ENCODE measurements at regions not wholly inside any gene's neighbourhood (a gene's known extent, or its start where the extent isn't known, plus 50 kb on each side); places are given as distances from the start of the nearest gene placed in this dataset.
"Not testable (repeated sequence)": the region's sequence is repeated elsewhere in the genome, so short reads cannot be mapped to it uniquely, and the experiment has no call there.

DNA sequence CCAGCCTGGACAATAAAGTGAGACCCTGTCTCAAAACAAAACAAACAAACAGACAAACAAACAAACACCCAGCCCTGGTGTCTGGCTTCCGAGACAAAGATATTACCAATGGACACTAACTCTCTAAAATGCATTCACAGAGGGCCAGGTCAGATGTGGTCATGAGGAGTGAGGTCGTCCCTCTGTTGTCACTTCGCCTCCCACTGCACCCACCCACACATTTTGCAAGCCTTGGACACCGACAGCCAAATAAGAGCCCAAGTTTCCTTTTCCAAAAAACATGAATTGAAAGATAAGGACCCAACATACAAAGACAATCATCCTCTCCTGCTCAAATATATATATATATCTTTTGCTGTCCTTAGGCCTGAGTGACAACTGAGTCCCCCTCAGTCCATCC is 319.9 kb downstream of the TSN start:
- no peak for DNase-seq

DNA sequence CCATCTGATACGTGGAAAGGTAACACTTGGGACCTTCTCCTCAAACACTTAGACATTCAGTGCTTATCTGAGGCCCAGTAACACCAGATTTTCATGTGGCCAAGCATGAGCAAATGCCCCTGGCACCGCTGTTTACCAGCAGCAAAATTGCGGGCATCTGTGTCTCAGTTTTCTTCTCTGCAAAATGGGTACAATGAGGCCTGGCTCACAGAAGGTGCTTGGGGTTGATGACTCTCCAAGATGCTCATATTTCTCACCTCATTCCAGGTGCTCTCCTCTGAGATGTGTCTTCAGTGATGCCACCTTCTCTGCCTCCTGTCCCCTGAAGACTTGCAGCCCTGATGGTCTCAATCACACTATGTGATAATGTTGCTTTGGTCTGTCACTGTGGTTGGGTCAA is 321.7 kb downstream of the TSN start:
- DNase-seq: no peak

DNA sequence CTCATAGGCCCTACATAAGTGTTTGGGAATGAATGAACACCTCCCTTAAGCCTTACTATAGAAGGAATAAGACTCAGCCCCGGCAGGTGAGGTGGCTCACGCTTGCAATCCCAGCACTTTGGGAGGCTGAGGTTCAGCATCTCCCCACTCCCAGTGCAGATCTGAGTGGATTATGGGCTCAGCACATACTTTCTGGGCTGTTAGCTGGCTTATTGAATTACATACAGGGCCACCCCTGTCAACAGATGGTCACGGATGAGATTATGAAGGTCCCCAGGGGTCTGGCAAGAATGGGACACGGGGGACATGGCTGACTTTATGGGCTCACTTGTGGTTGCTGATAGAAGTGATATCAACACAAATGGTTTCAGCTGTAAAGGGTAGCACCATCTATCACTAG is 322.3 kb downstream of the TSN start:
- no peak for DNase-seq

- DNase-seq: no peak
Observed at GRCh38 chr2:122078451-122078850, 323.0 kb downstream of the TSN start.

DNA sequence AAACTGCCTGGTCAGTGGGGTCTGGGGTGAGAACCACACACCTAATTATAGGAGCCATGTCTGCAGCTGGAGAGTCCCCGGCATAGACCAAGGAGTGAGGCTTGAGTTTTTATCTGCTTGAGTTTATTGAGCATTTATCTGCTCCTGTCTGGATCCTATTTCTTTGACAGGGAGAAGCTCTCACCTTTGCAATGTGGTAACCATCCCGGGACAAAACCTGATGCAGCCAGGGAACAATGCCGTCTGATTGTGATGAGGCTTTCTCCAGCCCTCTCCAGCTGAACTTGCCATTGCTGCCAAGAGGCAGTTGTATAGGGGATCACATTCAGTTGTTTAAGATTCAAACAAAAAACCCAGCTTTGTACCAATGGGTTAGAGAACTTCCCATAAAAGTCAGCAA is 324.4 kb downstream of the TSN start:
- no peak for DNase-seq

- DNase-seq: no peak
Observed at GRCh38 chr2:122080316-122080715, 324.9 kb downstream of the TSN start.

- DNase-seq: no peak
Observed at GRCh38 chr2:122080871-122081270, 325.4 kb downstream of the TSN start.

DNA sequence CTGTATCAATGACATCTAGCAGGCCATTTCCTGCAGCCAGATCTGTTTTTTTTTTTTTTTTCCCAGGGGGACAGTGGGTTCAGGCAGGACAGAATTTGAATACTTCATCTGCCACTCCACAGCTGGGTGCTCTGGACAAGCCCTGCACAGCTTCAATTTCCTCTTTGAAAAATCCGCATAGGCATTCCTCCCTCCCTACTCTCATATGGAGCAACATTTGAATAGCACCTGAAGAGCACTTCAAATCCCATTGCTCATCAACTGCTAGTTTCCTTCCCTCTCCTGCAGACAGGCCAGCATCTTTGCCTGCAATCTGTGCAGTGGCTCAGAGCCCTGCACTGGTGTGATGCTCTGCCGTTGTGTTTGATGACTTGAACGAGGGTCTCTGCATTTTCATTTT is 326.3 kb downstream of the TSN start:
- DNase-seq: no peak

- DNase-seq: no peak
Observed at GRCh38 chr2:122083256-122084048, 328.0 kb downstream of the TSN start.

DNA sequence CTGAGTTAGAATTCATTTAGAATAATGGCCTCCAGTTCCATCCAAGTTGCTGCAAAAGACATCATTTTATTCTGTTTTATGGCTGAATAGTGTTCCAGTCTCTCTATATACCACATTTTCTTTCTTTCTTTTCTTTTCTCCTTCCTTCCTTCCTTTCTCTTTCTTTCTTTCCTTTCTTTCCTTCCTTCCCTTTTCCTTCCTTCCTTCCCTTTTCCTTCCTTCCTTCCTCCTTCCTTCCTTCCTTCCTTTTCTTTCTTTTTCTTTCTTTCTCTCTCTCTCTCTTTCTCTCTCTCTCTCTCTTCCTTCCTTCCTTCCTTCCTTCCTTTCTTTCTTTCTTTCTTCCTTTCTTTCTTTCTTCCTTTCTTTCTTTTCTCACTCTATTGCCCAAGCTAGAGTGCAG is 330.2 kb downstream of the TSN start:
- not testable (repeated sequence) for DNase-seq

DNA sequence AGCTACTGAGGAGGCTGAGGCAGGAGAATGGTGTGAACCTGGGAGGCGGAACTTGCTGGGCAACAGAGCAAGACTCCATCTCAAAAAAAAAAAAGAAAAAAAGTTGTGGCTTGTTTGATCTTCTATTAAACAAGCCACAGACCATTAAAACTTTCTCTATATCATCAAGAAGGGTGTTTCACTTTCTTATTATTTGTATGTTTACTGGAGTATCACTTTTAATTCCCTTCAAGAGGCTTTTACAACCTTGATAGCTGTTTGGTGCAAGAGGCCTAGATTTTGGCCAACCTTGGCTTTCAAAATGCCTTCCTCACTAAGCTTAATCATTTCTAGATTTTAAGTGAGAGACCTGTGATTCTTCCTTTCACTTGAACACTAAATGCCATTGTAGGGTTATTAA is 339.1 kb downstream of the TSN start:
- DNase-seq: no peak

GRCh38 chr2:122096761-122097160 is 341.3 kb downstream of the TSN start:
- DNase-seq: no peak

GRCh38 chr2:122098306-122098705 is 342.9 kb downstream of the TSN start:
- DNase-seq: no peak

DNA sequence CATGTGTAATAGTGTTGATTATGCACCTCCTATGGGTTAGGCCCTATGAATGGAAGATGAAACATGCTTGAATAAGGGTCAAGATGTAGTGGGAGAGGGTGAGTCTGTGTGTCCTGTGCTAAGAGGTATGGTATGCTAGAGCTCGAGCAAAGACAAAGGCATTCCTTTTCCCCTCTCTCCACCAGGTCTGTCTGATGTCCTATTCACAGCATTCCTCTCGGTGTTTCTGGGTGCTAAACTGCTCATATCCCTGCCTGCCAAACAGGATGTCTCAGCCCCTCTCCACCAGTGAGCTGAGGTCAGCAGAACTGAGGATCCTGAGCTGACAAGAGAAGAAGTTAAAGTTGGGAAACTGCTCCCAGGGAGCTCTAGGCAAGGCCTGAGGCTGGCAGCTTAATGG is 344.9 kb downstream of the TSN start:
- no peak for DNase-seq

DNA sequence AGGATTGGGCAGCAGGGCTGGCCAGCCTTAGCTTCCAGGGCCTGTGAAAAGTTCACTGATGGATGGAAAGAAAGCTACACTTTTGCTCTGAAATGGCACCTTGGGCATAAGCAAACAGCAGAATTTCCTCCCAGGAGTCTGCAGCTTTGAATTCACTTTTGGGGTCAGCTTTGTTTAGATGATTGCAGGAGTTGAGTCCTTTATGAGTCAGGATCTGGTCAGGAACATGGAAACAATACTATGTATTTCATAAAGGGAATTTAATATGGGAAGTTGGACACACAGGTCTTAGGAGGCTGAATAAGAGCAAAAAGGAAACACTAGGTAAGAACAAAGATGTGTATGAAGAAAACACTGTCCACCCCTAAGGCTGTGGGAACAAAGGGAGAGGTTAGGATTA is 345.3 kb downstream of the TSN start:
- no peak for DNase-seq

GRCh38 chr2:122101319-122101718 is 345.9 kb downstream of the TSN start:
- no peak for DNase-seq

DNA sequence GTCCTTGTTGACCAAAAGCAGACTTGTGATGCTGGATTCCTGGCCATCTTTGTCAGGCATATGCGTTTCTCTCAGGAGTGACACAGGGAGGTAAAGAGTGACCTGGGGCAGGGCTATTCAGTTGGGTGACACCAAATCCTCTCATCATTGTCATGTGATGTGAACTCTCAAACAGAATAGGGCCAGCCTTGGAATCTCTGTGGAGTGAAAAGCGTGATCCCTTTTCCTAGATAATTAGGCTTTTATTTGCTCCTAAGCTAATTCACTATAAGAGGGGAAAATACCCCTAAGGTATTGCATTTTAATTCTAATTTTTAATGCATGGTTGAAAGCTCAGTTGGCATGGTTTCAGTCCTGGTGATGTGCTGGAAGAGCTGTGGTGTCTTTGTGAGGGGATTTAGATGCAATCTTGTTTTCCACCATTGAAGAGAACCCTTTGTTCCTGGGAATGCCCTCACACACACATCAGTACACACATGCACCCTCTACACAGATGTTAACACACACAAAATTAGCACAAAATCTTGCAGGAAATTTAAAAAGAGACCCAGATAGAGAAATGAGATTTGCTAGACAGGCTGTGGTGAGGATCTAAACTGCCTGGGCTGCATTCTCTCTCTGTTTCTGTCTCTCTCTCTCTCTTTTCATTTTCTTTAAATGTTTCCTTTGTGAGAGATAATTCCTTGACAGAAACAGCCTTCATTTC is 349.9 kb downstream of the TSN start:
- no peak for DNase-seq

DNA sequence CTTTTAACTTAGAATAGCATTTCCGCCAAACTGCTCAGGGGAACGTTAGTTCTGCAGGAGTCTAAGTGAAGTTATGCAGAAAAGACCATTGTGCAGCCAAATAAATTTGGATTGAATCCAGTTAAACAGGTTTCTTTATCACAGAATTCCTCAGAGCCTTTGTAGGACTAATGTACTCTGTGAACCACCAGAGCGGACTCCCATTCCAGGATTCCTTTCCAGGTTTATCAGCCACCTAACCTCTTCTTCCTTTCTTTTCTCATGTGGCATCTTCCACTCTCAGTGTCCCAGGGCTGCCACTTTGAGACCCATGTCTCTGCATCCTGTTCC is 350.4 kb downstream of the TSN start:
- DNase-seq: no peak

DNA sequence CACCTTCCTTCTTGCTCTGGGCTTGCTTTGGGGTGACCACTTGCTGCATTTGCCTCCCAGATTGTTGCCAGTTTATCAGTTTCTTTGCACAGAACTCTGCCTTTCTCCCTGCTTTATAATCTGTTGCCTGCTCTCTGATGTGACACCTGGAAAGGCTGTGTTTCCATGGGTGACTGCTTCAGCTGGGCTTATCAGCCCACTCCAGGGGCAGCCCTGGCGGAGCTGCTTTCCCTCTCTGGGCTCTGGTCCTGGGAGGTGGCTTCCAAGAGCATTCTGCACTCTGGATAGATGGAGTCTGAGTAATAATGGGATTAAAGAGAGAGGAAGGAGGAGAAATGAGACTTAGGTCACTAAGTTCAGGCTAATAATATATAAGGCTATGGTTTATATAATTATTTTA is 352.7 kb downstream of the TSN start:
- DNase-seq: no peak

DNA sequence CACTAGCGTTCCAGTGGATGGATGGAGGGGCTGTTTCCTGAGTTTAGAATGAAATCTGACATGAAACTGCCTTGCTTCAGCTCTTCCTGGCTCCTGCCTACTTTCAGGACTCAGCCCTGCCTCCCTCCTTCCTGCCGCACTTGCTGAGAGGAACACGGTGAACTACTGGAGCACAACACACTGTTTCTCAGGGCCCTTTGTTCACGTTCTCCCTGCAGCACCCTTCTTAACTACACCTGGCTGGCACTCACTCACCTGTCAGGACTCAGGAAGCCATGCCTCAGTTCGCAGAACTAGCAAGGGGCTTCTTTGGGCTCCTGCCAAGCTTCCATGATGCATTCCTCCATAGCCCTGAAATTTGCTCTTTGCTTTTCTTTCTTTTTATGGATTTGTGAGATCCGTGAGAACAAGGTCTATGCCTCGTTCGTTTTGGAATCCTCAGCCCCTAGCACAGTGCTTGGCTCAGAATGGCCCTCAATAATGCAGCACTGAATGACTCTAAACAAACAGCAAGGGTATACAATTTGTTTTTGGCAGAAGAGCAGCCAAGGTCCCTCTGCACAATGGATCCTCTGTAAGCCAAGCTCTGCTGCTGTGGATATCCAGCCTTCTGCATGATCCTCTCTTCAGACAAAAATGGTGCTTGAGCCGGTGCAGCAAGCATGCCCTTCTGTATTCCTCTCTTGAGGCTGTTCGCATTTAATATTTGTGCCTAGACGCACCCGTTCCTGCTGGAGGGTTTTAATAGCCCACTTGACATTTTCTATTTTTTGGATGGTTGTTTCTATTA is 357.0 kb downstream of the TSN start:
- DNase-seq: no peak

DNA sequence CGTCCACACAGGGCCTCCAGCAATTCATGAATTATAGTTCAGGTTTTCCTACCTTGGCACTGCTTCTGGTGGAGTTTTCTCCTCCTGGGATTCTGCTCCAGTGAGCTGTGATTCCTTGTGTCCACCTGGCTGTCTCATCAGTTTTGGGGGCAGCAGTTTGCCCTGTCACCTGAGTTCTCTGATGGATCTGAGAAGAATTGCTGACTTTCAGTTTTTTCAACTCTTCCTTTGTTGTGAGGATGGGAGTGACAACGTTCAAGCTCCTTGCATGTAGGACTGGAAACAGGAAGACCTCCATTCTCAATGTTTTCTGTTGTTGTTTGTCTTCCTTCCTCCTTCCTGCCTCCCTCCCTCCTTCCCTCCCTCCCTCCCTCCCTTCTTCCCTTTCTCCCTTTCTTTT is 359.0 kb downstream of the TSN start:
- DNase-seq: no peak

- DNase-seq: no peak
Observed at GRCh38 chr2:122117371-122117770, 361.9 kb downstream of the TSN start.

DNA sequence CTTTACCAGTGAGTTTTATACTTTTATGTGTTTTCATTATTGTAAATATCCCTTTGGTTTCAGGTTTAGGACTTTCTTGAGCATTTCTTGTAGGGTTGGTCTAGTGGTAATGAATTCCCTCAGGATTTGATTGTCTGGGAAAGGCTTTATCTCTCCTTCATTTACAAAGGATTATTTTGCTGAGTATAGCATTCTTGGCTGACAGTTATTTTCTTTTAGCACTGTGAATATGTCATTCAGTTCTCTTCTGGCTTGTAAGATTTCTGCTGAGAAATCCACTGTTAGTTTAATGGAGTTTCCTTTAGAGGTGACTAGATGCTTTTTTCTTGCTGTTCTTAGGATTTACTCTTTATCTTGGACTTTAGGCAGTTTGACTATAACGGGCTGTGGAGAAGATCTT is 373.9 kb downstream of the TSN start:
- DNase-seq: no peak

DNA sequence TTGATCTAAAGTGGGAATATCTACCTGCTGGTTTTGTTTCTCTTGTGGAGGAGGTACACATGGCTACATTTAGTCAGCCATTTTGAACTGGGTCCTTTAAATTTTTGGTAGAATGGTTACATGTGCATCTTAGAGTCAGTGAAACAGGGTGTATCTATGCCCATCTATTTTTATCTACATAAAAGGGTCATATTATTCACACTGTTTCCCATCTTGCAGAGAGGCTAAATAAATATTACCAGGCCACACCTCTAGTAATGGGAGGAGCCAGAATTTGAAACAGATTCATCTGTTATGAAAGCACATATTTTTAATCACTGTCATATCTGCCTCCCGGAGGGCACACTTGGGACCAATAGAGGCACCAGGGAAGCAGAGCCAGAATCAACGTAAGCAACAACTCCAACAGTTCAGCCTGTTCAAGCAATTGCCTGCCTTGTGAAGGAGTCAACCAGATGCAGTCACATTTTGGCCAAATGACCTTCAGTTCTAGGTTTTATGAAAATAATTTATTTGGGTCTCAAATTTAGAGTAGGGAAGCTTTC is 376.8 kb downstream of the TSN start:
- no peak for DNase-seq

Measured in CD4-positive, alpha-beta T cell treated with Interleukin-10 for 1 hour (primary cell).